Fibroblast of pulmonary artery (primary cell): ENCODE measurements at regions not wholly inside any gene's neighbourhood (a gene's known extent, or its start where the extent isn't known, plus 50 kb on each side); places are given as distances from the start of the nearest gene placed in this dataset.

ENCODE experiments used
- DNase-seq: peaks from one replicate; pipeline ENCODE4 v3.0.0-alpha.2; 2010; ENCODE audit warnings: low read depth
- H3K4me3 ChIP-seq: replicated peaks from 2 replicates; pipeline ENCODE4 v1.5.1; 2011; ENCODE audit warnings: low read depth, mild to moderate bottlenecking, control low read depth, low read length, moderate library complexity
- CTCF ChIP-seq: IDR thresholded peaks from 2 replicates; pipeline ENCODE4 v1.5.1; 2011; ENCODE audit warnings: mild to moderate bottlenecking, control low read depth, low read length, inconsistent platforms; ENCODE audit errors: missing control alignments

GRCh38 chr6:154908723-154909122 is 86.4 kb upstream of the TIAM2 start:
- TF ChIP-seq CTCF = no peak
- no peak for DNase-seq
- H3K4me3 ChIP-seq = no peak overlapping the region

- H3K4me3 ChIP-seq = no peak overlapping the region
- no peak for TF ChIP-seq CTCF
- no peak for DNase-seq
These were observed 85.8 kb upstream of the TIAM2 start for GRCh38 chr6:154909311-154909710.

GRCh38 chr6:154909821-154910220 is 85.3 kb upstream of the TIAM2 start:
- no peak for TF ChIP-seq CTCF
- DNase-seq = peak; percentile 53
- H3K4me3 ChIP-seq = no peak overlapping the region

GRCh38 chr6:154914288-154914687 is 80.8 kb upstream of the TIAM2 start:
- TF ChIP-seq CTCF = no peak
- DNase-seq = no peak
- H3K4me3 ChIP-seq = no peak overlapping the region

GRCh38 chr6:154916857-154917256 is 78.3 kb upstream of the TIAM2 start:
- H3K4me3 ChIP-seq = no peak overlapping the region
- DNase-seq = no peak
- TF ChIP-seq CTCF = no peak

GRCh38 chr6:154917941-154918340 is 77.2 kb upstream of the TIAM2 start:
- DNase-seq = no peak
- TF ChIP-seq CTCF = no peak
- no peak overlapping the region for H3K4me3 ChIP-seq

GRCh38 chr6:154919806-154920205 is 75.3 kb upstream of the TIAM2 start:
- TF ChIP-seq CTCF = no peak
- no peak overlapping the region for H3K4me3 ChIP-seq
- no peak for DNase-seq
